ENCODE measurements at regions not wholly inside any gene's neighbourhood (a gene's known extent, or its start where the extent isn't known, plus 50 kb on each side); places are given as distances from the start of the nearest gene placed in this dataset.

- Histone ChIP-seq H3K4me1 (ENCODE audit: control insufficient read depth, insufficient read depth, low read length, poor library complexity, severe bottlenecking) (peaks cover 4% of the 10 kb centered on the region), H3K36me3 (ENCODE audit: control insufficient read depth, insufficient read depth, low read length) (no peaks in the 10 kb centered on the region), H3K27ac (ENCODE audit: low read depth, low read length, severe bottlenecking) (no peak overlapping the region), H3K9me3 (ENCODE audit: control insufficient read depth, low read length) (no peaks in the 10 kb centered on the region), H3K4me3 (ENCODE audit: extremely low read depth, insufficient read depth, low read length, poor library complexity, severe bottlenecking) (no peak overlapping the region)
- WGBS, 2 experiments (ENCODE audit: insufficient coverage in 2 of 2) = 71 to 100% methylated on average over 1 of the region's 2 CpGs
These were observed 157.3 kb upstream of the LDB2 start for GRCh38 chr4:17055788-17056187.

GRCh38 chr4:17045866-17046265 lies 147.4 kb upstream of the LDB2 start:
- H3K36me3 ChIP-seq (ENCODE audit: control insufficient read depth, insufficient read depth, low read length) = no peaks in the 10 kb centered on the region
- 97 to 98% methylated on average over 5 of the region's 7 CpGs for WGBS, 2 experiments (ENCODE audit: insufficient coverage in 2 of 2)
- H3K9me3 ChIP-seq (ENCODE audit: control insufficient read depth, low read length) = peaks cover 3% of the 10 kb centered on the region
- H3K4me1 ChIP-seq (ENCODE audit: control insufficient read depth, insufficient read depth, low read length, poor library complexity, severe bottlenecking) = no peaks in the 10 kb centered on the region
- H3K27ac ChIP-seq (ENCODE audit: low read depth, low read length, severe bottlenecking) = no peak overlapping the region
- H3K4me3 ChIP-seq (ENCODE audit: extremely low read depth, insufficient read depth, low read length, poor library complexity, severe bottlenecking) = no peak overlapping the region

GRCh38 chr4:17038510-17039176 lies 140.2 kb upstream of the LDB2 start:
- Histone ChIP-seq H3K4me3 (ENCODE audit: extremely low read depth, insufficient read depth, low read length, poor library complexity, severe bottlenecking) (no peak overlapping the region), H3K36me3 (ENCODE audit: control insufficient read depth, insufficient read depth, low read length) (no peaks in the 10 kb centered on the region), H3K4me1 (ENCODE audit: control insufficient read depth, insufficient read depth, low read length, poor library complexity, severe bottlenecking) (peaks cover 11% of the 10 kb centered on the region), H3K27ac (ENCODE audit: low read depth, low read length, severe bottlenecking) (peak overlapping the region; percentile 57), H3K9me3 (ENCODE audit: control insufficient read depth, low read length) (no peaks in the 10 kb centered on the region)
- 70 to 85% methylated on average over 4 to 6 of the region's 7 CpGs for WGBS, 2 experiments (ENCODE audit: insufficient coverage in 2 of 2)

- Histone ChIP-seq H3K4me1 (ENCODE audit: control insufficient read depth, insufficient read depth, low read length, poor library complexity, severe bottlenecking) (peaks cover 19% of the 10 kb centered on the region), H3K4me3 (ENCODE audit: extremely low read depth, insufficient read depth, low read length, poor library complexity, severe bottlenecking) (no peak overlapping the region), H3K9me3 (ENCODE audit: control insufficient read depth, low read length) (peaks cover 4% of the 10 kb centered on the region), H3K27ac (ENCODE audit: low read depth, low read length, severe bottlenecking) (no peak overlapping the region), H3K36me3 (ENCODE audit: control insufficient read depth, insufficient read depth, low read length) (no peaks in the 10 kb centered on the region)
- 76 to 91% methylated on average over 3 to 5 of the region's 5 CpGs for WGBS, 2 experiments (ENCODE audit: insufficient coverage in 2 of 2)
These were observed 135.3 kb upstream of the LDB2 start for GRCh38 chr4:17033768-17034181.

- no peak overlapping the region for H3K27ac ChIP-seq (ENCODE audit: low read depth, low read length, severe bottlenecking)
- peaks cover 4% of the 10 kb centered on the region for H3K9me3 ChIP-seq (ENCODE audit: control insufficient read depth, low read length)
- peaks cover 13% of the 10 kb centered on the region for H3K4me1 ChIP-seq (ENCODE audit: control insufficient read depth, insufficient read depth, low read length, poor library complexity, severe bottlenecking)
- 94 to 100% methylated on average over 1 of the region's 3 CpGs for WGBS, 2 experiments (ENCODE audit: insufficient coverage in 2 of 2)
- H3K4me3 ChIP-seq (ENCODE audit: extremely low read depth, insufficient read depth, low read length, poor library complexity, severe bottlenecking) = no peak overlapping the region
- no peaks in the 10 kb centered on the region for H3K36me3 ChIP-seq (ENCODE audit: control insufficient read depth, insufficient read depth, low read length)
These were observed 134.8 kb upstream of the LDB2 start for GRCh38 chr4:17033025-17033767.

GRCh38 chr4:17030543-17030942 lies 132.1 kb upstream of the LDB2 start:
- Histone ChIP-seq H3K4me1 (ENCODE audit: control insufficient read depth, insufficient read depth, low read length, poor library complexity, severe bottlenecking) (peaks cover 11% of the 10 kb centered on the region), H3K36me3 (ENCODE audit: control insufficient read depth, insufficient read depth, low read length) (no peaks in the 10 kb centered on the region), H3K9me3 (ENCODE audit: control insufficient read depth, low read length) (peaks cover 4% of the 10 kb centered on the region), H3K27ac (ENCODE audit: low read depth, low read length, severe bottlenecking) (peak overlapping the region; percentile 25), H3K4me3 (ENCODE audit: extremely low read depth, insufficient read depth, low read length, poor library complexity, severe bottlenecking) (no peak overlapping the region)
- 88 to 95% methylated on average over 1 of the region's 1 CpG for WGBS, 2 experiments (ENCODE audit: insufficient coverage in 2 of 2)

GRCh38 chr4:17029964-17030363 lies 131.5 kb upstream of the LDB2 start:
- Histone ChIP-seq H3K27ac (ENCODE audit: low read depth, low read length, severe bottlenecking) (peak overlapping the region; percentile 25), H3K9me3 (ENCODE audit: control insufficient read depth, low read length) (peaks cover 4% of the 10 kb centered on the region), H3K4me1 (ENCODE audit: control insufficient read depth, insufficient read depth, low read length, poor library complexity, severe bottlenecking) (peaks cover 11% of the 10 kb centered on the region), H3K4me3 (ENCODE audit: extremely low read depth, insufficient read depth, low read length, poor library complexity, severe bottlenecking) (no peak overlapping the region), H3K36me3 (ENCODE audit: control insufficient read depth, insufficient read depth, low read length) (no peaks in the 10 kb centered on the region)
- WGBS, 2 experiments (ENCODE audit: insufficient coverage in 2 of 2) = 80 to 100% methylated on average over 1 of the region's 2 CpGs

GRCh38 chr4:17029432-17029831 lies 131.0 kb upstream of the LDB2 start:
- Histone ChIP-seq H3K4me3 (ENCODE audit: extremely low read depth, insufficient read depth, low read length, poor library complexity, severe bottlenecking) (no peak overlapping the region), H3K9me3 (ENCODE audit: control insufficient read depth, low read length) (peaks cover 4% of the 10 kb centered on the region), H3K27ac (ENCODE audit: low read depth, low read length, severe bottlenecking) (no peak overlapping the region), H3K36me3 (ENCODE audit: control insufficient read depth, insufficient read depth, low read length) (no peaks in the 10 kb centered on the region), H3K4me1 (ENCODE audit: control insufficient read depth, insufficient read depth, low read length, poor library complexity, severe bottlenecking) (peaks cover 11% of the 10 kb centered on the region)
- whole genome bisulfite sequencing, 2 experiments (ENCODE audit: insufficient coverage in 2 of 2) = 97 to 99% methylated on average over 6 of the region's 7 CpGs

- WGBS, 2 experiments (ENCODE audit: insufficient coverage in 2 of 2) = 90 to 100% methylated on average over 6 of the region's 6 CpGs
- Histone ChIP-seq H3K27ac (ENCODE audit: low read depth, low read length, severe bottlenecking) (no peak overlapping the region), H3K4me3 (ENCODE audit: extremely low read depth, insufficient read depth, low read length, poor library complexity, severe bottlenecking) (no peak overlapping the region), H3K36me3 (ENCODE audit: control insufficient read depth, insufficient read depth, low read length) (no peaks in the 10 kb centered on the region), H3K9me3 (ENCODE audit: control insufficient read depth, low read length) (peaks cover 4% of the 10 kb centered on the region), H3K4me1 (ENCODE audit: control insufficient read depth, insufficient read depth, low read length, poor library complexity, severe bottlenecking) (peaks cover 11% of the 10 kb centered on the region)
These were observed 129.1 kb upstream of the LDB2 start for GRCh38 chr4:17027495-17027894.

GRCh38 chr4:17024425-17024824 lies 126.0 kb upstream of the LDB2 start:
- H3K36me3 ChIP-seq (ENCODE audit: control insufficient read depth, insufficient read depth, low read length) = no peaks in the 10 kb centered on the region
- 92% methylated on average over 1 of the region's 1 CpG; no CpG with 5 or more reads in 1 of the 2 experiments for WGBS, 2 experiments (ENCODE audit: insufficient coverage in 2 of 2)
- H3K27ac ChIP-seq (ENCODE audit: low read depth, low read length, severe bottlenecking) = no peak overlapping the region
- H3K4me1 ChIP-seq (ENCODE audit: control insufficient read depth, insufficient read depth, low read length, poor library complexity, severe bottlenecking) = no peaks in the 10 kb centered on the region
- H3K9me3 ChIP-seq (ENCODE audit: control insufficient read depth, low read length) = no peaks in the 10 kb centered on the region
- H3K4me3 ChIP-seq (ENCODE audit: extremely low read depth, insufficient read depth, low read length, poor library complexity, severe bottlenecking) = no peak overlapping the region

- no peak overlapping the region for H3K4me3 ChIP-seq (ENCODE audit: extremely low read depth, insufficient read depth, low read length, poor library complexity, severe bottlenecking)
- H3K4me1 ChIP-seq (ENCODE audit: control insufficient read depth, insufficient read depth, low read length, poor library complexity, severe bottlenecking) = peaks cover 6% of the 10 kb centered on the region
- no peak overlapping the region for H3K27ac ChIP-seq (ENCODE audit: low read depth, low read length, severe bottlenecking)
- no peaks in the 10 kb centered on the region for H3K36me3 ChIP-seq (ENCODE audit: control insufficient read depth, insufficient read depth, low read length)
- H3K9me3 ChIP-seq (ENCODE audit: control insufficient read depth, low read length) = no peaks in the 10 kb centered on the region
- 65 to 67% methylated on average over 3 to 4 of the region's 4 CpGs for WGBS, 2 experiments (ENCODE audit: insufficient coverage in 2 of 2)
These were observed 122.5 kb upstream of the LDB2 start for GRCh38 chr4:17020901-17021300.

Data from mesodermal cell (in vitro differentiated cells).